OCI-LY3 (cell line): ENCODE measurements at regions not wholly inside any gene's neighbourhood (a gene's known extent, or its start where the extent isn't known, plus 50 kb on each side); places are given as distances from the start of the nearest gene placed in this dataset.

ENCODE experiments used
- EZH2phosphoT487 ChIP-seq: fragments of 200-600 bp; shearing (Covaris generic); IDR thresholded peaks from 2 replicates; pipeline ENCODE4 v1.6.1; 2018; ENCODE audit warnings: antibody characterized with exemption, mixed run types, low read depth
- TF ChIP-seq, protein P1 (sequence below): fragments of 200-600, 300-600 bp; sonication (generic); IDR thresholded peaks from 2 replicates; pipeline ENCODE4 v1.5.1; 2014; ENCODE audit warnings: antibody characterized with exemption, low read length, low read depth

DNA sequence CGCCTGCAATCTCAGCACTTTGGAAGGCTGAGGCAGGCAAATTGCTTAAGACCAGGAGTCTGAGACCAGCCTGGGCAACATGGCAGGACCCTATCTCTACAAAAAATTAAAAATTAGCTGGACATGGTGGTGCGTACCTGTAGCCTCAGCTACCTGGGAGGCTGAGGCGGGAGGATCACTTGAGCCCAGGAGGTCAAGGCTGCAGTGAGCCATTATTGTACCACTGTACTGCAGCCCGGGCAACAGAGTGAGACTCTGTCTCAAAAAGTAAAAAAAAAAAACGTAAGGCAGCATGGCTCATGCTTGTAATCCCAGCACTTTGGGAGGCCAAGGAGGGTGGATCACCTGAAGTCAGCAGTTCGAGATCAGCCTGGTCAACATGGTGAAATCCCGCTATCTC, 263.6 kb downstream of the PARN start:
- TF ChIP-seq, protein P1, sequence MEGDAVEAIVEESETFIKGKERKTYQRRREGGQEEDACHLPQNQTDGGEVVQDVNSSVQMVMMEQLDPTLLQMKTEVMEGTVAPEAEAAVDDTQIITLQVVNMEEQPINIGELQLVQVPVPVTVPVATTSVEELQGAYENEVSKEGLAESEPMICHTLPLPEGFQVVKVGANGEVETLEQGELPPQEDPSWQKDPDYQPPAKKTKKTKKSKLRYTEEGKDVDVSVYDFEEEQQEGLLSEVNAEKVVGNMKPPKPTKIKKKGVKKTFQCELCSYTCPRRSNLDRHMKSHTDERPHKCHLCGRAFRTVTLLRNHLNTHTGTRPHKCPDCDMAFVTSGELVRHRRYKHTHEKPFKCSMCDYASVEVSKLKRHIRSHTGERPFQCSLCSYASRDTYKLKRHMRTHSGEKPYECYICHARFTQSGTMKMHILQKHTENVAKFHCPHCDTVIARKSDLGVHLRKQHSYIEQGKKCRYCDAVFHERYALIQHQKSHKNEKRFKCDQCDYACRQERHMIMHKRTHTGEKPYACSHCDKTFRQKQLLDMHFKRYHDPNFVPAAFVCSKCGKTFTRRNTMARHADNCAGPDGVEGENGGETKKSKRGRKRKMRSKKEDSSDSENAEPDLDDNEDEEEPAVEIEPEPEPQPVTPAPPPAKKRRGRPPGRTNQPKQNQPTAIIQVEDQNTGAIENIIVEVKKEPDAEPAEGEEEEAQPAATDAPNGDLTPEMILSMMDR = no peak
- TF ChIP-seq EZH2phosphoT487 = no peak
